GM23248 (cell line): ENCODE measurements at regions not wholly inside any gene's neighbourhood (a gene's known extent, or its start where the extent isn't known, plus 50 kb on each side); places are given as distances from the start of the nearest gene placed in this dataset.

ENCODE experiments used
- EZH2 ChIP-seq: fragments of 200-600 bp; sonication (generic); IDR thresholded peaks from 2 replicates; pipeline ENCODE4 v1.6.1; 2018; ENCODE audit warnings: antibody characterized with exemption, mild to moderate bottlenecking; ENCODE audit not compliant: insufficient read depth, poor library complexity, severe bottlenecking
- EZH2phosphoT487 ChIP-seq: fragments of 200-600 bp; sonication (generic); IDR thresholded peaks from 2 replicates; pipeline ENCODE4 v1.6.1; 2018; ENCODE audit warnings: antibody characterized with exemption, moderate library complexity, mild to moderate bottlenecking, low read depth; ENCODE audit not compliant: insufficient read depth

- TF ChIP-seq EZH2 (no peak), EZH2phosphoT487 (no peak)
Measured at GRCh38 chr11:109770323-109770722, 322.9 kb upstream of the ZC3H12C start.
